Neural progenitor cell (in vitro differentiated cells): ENCODE measurements at regions not wholly inside any gene's neighbourhood (a gene's known extent, or its start where the extent isn't known, plus 50 kb on each side); places are given as distances from the start of the nearest gene placed in this dataset.

Experiments used
- EZH2 ChIP-seq: fragments of 200-600 bp; sonication (generic); IDR thresholded peaks from 2 replicates; pipeline ENCODE4 v1.6.1; 2017; ENCODE audit warnings: antibody characterized with exemption, mild to moderate bottlenecking, moderate library complexity
- TF ChIP-seq, protein P1 (sequence below): fragments of 200-600 bp; sonication (generic); IDR thresholded peaks from 2 replicates; pipeline ENCODE4 v1.5.1; 2017; ENCODE audit warnings: antibody characterized with exemption, mild to moderate bottlenecking

GRCh38 chr17:53492532-53492931, 330.2 kb upstream of the KIF2B start:
- TF ChIP-seq, protein P1, sequence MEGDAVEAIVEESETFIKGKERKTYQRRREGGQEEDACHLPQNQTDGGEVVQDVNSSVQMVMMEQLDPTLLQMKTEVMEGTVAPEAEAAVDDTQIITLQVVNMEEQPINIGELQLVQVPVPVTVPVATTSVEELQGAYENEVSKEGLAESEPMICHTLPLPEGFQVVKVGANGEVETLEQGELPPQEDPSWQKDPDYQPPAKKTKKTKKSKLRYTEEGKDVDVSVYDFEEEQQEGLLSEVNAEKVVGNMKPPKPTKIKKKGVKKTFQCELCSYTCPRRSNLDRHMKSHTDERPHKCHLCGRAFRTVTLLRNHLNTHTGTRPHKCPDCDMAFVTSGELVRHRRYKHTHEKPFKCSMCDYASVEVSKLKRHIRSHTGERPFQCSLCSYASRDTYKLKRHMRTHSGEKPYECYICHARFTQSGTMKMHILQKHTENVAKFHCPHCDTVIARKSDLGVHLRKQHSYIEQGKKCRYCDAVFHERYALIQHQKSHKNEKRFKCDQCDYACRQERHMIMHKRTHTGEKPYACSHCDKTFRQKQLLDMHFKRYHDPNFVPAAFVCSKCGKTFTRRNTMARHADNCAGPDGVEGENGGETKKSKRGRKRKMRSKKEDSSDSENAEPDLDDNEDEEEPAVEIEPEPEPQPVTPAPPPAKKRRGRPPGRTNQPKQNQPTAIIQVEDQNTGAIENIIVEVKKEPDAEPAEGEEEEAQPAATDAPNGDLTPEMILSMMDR, result no peak
- TF ChIP-seq EZH2, result no peak
